Lower leg skin (tissue), 4 donors: ENCODE measurements at regions not wholly inside any gene's neighbourhood (a gene's known extent, or its start where the extent isn't known, plus 50 kb on each side); places are given as distances from the start of the nearest gene placed in this dataset.
"Not testable (repeated sequence)": the region's sequence is repeated elsewhere in the genome, so short reads cannot be mapped to it uniquely, and the experiment has no call there.

Source experiments
- DNase-seq, 2 donors: peaks; one replicate each; pipeline ENCODE4 v3.0.0-alpha.2; 2019; ENCODE audit warnings: low spot score in 2 of 2
- H3K4me3 ChIP-seq: fragments of 200-600 bp; sonication (generic); 2 replicates; pipeline ENCODE4 v1.5.1; 2017; ENCODE audit warnings: mild to moderate bottlenecking, low read depth; ENCODE audit not compliant: poor library complexity, severe bottlenecking
- POLR2A ChIP-seq, 2 donors: fragments of 450-650 bp; IDR thresholded peaks; one replicate each; pipeline ENCODE4 v1.6.1; 2016 to 2017; ENCODE audit warnings: antibody characterized with exemption in 2 of 2, mild to moderate bottlenecking in 1 of 2, moderate library complexity in 1 of 2
- WGBS, 2 donors: methylation state at CpG; one replicate each; pipeline ENCODE4 v1.1.5; 2018; 5-methylcytosine and 5-hydroxymethylcytosine counted together
- intact Hi-C: fragments of 100-400 bp; cut with DNase I; formaldehyde crosslinking; loops from one replicate; pipeline ENCODE4 v1.15.0; 2023; ENCODE audit warnings: low total_unique reads
- TF ChIP-seq, protein P1 (sequence below), 3 donors: fragments of 450-650 bp; IDR thresholded peaks; one replicate each; pipeline ENCODE4 v1.5.1; 2016; ENCODE audit warnings: antibody characterized with exemption in 3 of 3, mild to moderate bottlenecking in 3 of 3, moderate library complexity in 2 of 3

DNA sequence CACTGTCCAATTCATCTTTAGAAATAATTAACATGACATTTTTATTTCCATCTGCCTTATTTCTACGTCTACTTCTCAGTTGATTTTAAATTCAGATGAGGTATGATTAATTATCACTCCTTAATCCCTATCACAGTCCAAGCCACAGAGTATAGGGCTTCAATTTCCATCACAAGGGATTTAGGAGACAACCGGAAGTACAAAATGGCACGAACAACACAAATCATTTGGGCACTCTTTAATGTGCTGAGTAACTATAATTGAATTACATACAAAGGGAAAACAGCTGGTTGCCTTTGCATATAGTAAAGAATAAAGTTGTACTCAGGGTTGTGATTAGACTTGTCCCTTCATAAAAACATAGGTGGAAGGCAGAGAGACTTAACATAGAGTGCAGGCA lies 290.4 kb upstream of the MAGEB16 start:
- 40 to 51% methylated on average over 3 of the region's 3 CpGs for WGBS, 2 donors
- TF ChIP-seq, protein P1, sequence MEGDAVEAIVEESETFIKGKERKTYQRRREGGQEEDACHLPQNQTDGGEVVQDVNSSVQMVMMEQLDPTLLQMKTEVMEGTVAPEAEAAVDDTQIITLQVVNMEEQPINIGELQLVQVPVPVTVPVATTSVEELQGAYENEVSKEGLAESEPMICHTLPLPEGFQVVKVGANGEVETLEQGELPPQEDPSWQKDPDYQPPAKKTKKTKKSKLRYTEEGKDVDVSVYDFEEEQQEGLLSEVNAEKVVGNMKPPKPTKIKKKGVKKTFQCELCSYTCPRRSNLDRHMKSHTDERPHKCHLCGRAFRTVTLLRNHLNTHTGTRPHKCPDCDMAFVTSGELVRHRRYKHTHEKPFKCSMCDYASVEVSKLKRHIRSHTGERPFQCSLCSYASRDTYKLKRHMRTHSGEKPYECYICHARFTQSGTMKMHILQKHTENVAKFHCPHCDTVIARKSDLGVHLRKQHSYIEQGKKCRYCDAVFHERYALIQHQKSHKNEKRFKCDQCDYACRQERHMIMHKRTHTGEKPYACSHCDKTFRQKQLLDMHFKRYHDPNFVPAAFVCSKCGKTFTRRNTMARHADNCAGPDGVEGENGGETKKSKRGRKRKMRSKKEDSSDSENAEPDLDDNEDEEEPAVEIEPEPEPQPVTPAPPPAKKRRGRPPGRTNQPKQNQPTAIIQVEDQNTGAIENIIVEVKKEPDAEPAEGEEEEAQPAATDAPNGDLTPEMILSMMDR (IDR thresholded peaks at IDR 0.05) = no peak
- no peak for TF ChIP-seq POLR2A (IDR thresholded peaks at IDR 0.05)
- intact Hi-C loops = no loop called here
- no peak overlapping the region for H3K4me3 ChIP-seq
- DNase-seq = no peak

DNA sequence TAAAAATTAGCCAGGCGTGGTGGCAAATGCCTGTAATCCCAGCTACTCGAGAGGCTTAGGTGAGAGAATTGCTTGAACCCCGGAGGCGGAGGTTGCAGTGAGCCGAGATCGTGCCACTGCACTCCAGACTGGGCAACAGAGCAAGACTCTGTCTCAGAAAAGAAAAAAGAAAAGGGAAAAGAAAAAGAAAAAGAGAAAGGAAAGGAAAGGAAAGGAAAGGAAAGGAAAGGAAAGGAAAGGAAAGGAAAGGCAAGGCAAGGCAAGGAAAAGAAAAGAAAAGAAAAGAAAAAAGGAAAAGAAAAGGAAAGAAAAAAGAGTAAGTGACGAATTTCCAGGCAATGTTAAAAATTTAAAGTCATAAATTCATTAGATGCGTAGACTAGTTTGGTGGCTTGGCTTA lies 250.1 kb upstream of the MAGEB16 start:
- H3K4me3 ChIP-seq, intact Hi-C loops, DNase-seq: not testable (repeated sequence)
- 74 to 92% methylated on average over 8 of the region's 8 CpGs for WGBS, 2 donors

DNA sequence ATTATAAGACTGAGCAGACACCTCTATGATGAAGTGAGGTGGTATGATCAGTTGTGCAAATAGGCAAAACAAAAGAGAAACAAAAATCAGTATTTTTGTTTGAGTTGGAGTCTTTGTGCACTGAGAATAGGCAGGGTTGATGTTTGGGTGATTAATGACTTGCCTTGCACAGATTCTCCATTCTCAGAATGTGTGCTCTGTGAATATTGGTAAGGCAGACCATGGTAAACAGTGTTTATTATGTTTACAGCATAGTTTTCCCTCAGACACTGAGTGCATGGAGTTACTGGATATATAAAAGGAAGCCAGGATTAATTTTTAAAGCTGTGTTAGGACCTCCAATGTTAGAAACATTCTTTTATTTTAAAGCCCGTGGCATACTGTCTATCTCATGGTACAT lies 240.2 kb upstream of the MAGEB16 start:
- no peak overlapping the region for H3K4me3 ChIP-seq
- TF ChIP-seq, protein P1 (IDR thresholded peaks at IDR 0.05) = no peak
- TF ChIP-seq POLR2A (IDR thresholded peaks at IDR 0.05) = no peak
- DNase-seq = no peak
- intact Hi-C loops = no loop called here
- 67 to 81% methylated on average over 1 of the region's 1 CpG for WGBS, 2 donors

DNA sequence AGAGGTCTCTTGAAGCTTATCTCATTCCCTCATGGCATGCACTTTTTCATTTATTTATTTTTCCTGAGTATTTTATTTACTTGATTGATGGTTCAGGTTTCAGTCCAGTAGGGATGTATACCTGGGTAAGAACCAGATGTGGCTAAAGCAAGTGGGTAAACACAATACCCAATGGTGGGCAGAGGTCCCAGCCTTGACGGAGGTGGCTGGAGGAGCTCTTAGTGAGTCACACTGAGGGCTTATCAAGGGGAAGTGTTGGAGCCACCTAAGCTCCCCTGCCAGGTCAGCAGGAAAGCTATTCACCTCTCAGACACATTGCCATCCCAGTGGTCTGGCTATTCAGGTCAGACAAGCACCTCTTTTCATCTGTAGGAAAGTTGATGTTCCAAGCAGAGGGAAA lies 236.2 kb upstream of the MAGEB16 start:
- TF ChIP-seq POLR2A (IDR thresholded peaks at IDR 0.05) = no peak
- TF ChIP-seq, protein P1 (IDR thresholded peaks at IDR 0.05) = no peak
- no peak overlapping the region for H3K4me3 ChIP-seq
- DNase-seq = no peak
- 73 to 100% methylated on average over 1 of the region's 1 CpG for WGBS, 2 donors
- intact Hi-C loops = no loop called here

DNA sequence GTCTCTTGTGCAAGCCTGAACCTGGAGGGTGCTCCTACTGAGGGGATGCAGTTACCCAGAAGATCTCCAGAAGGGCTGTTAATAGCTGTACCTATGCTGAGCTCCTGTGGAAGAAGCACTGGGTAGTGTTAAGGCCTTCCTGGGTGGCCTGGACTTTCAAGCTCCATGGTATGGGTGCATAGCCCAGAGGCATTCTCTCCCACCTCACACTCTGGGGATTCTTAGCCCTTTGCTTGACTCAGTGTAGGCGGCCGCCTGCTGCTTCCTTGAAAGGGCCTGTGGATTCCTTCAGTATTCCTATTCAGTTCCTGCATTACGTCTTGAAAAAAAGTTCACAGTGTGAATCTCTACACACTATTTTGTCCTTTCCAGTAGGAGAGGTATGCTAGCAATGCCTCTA lies 235.7 kb upstream of the MAGEB16 start:
- no peak for DNase-seq
- TF ChIP-seq POLR2A (IDR thresholded peaks at IDR 0.05) = no peak
- TF ChIP-seq, protein P1 (IDR thresholded peaks at IDR 0.05) = no peak
- no peak overlapping the region for H3K4me3 ChIP-seq
- intact Hi-C loops = no loop called here
- WGBS, 2 donors = 83 to 92% methylated on average over 3 of the region's 3 CpGs

DNA sequence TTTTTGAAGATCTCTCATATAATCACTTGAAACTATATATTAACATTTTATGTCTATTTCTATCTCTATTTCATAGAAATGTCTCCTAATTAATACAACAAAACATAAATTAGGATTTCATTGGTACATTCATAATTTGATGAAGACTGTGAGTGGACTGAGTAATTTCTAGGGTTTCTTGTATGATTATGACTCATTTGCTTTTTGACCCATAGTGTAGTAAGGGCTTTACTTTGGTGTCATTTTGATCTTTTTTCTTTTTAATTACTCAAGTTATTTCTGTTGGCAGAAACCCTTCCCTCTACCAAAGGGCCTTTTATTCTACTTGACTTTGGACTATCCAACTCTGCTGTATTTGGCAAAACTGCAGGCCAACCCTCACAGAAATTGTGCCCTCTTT lies 207.9 kb upstream of the MAGEB16 start:
- TF ChIP-seq POLR2A (IDR thresholded peaks at IDR 0.05) = no peak
- TF ChIP-seq, protein P1 (IDR thresholded peaks at IDR 0.05) = no peak
- no peak overlapping the region for H3K4me3 ChIP-seq
- intact Hi-C loops = no loop called here
- no peak for DNase-seq

DNA sequence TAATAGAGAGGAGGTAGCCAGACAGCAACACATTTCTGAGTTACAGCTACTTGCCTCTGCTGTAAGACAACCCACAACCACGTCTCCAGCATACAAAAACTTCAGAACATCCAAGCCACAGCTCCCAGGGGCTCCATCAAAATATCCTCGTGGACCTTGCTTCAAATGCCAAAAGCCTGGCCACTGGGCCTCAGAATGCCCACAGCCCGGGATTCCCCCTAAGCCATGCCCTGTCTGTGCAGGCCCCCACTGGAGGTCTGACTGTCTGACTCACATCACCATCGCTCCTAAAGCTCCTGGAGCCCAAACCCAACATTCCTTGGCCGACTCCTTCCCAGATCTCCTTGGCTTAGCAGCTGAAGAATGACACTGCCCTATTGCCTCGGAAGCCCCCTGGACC lies 186.6 kb upstream of the MAGEB16 start:
- peak in 1 of 2 donors; percentile 58 for DNase-seq
- H3K4me3 ChIP-seq, intact Hi-C loops: not testable (repeated sequence)
- 74 to 90% methylated on average over 6 of the region's 6 CpGs for WGBS, 2 donors
